Colonic mucosa (tissue), 4 donors: ENCODE measurements at regions not wholly inside any gene's neighbourhood (a gene's known extent, or its start where the extent isn't known, plus 50 kb on each side); places are given as distances from the start of the nearest gene placed in this dataset.

Experiments used
- DNase-seq: peaks from one replicate; pipeline ENCODE4 v3.0.0-alpha.2; 2020
- H3K27ac ChIP-seq: fragments of 200-600 bp; one replicate; pipeline ENCODE4 v1.8.0; 2021
- H3K27me3 ChIP-seq: fragments of 200-600 bp; one replicate; pipeline ENCODE4 v1.8.0; 2021
- H3K36me3 ChIP-seq: fragments of 200-600 bp; one replicate; pipeline ENCODE4 v1.8.0; 2021
- H3K4me1 ChIP-seq: fragments of 200-600 bp; one replicate; pipeline ENCODE4 v1.8.0; 2021; ENCODE audit warnings: mild to moderate bottlenecking
- H3K4me3 ChIP-seq: fragments of 200-600 bp; one replicate; pipeline ENCODE4 v1.8.0; 2021
- H3K9ac ChIP-seq, 2 donors: one replicate each; pipeline ENCODE4 v1.7.0; 2013; ENCODE audit warnings: control low read depth in 2 of 2, low read depth in 2 of 2, low read length in 2 of 2
- H3K9me3 ChIP-seq: fragments of 200-600 bp; one replicate; pipeline ENCODE4 v1.8.0; 2021
- CTCF ChIP-seq: fragments of 200-600 bp; IDR thresholded peaks from one replicate; pipeline ENCODE4 v1.8.0; 2022; ENCODE audit warnings: antibody characterized with exemption, mild to moderate bottlenecking
- intact Hi-C: fragments of 100-400 bp; cut with DNase I; formaldehyde crosslinking; loops from one replicate; pipeline ENCODE4 v1.14.1; 2022
- donor health status: healthy.
- donor health status: DM: no; HTN: no; CAD: no.
- donor health status: DM: no; HTN: no; CAD: no.

GRCh38 chr4:62797221-62797620 lies 1597.1 kb downstream of the ADGRL3 start:
- H3K9me3 ChIP-seq = no peaks in the 10 kb centered on the region
- H3K9ac ChIP-seq = no peak overlapping the region
- no peaks in the 10 kb centered on the region for H3K36me3 ChIP-seq
- no peak overlapping the region for H3K4me3 ChIP-seq
- intact Hi-C loops = no loop called here
- TF ChIP-seq CTCF = no peak
- H3K27me3 ChIP-seq = no peaks in the 10 kb centered on the region
- no peak overlapping the region for H3K27ac ChIP-seq
- no peaks in the 10 kb centered on the region for H3K4me1 ChIP-seq
- no peak for DNase-seq

GRCh38 chr4:62791386-62791785 lies 1591.3 kb downstream of the ADGRL3 start:
- no peaks in the 10 kb centered on the region for H3K36me3 ChIP-seq
- no peak overlapping the region for H3K27ac ChIP-seq
- no peak overlapping the region for H3K9ac ChIP-seq
- no peaks in the 10 kb centered on the region for H3K9me3 ChIP-seq
- no peaks in the 10 kb centered on the region for H3K27me3 ChIP-seq
- H3K4me1 ChIP-seq = no peaks in the 10 kb centered on the region
- intact Hi-C loops = no loop called here
- no peak overlapping the region for H3K4me3 ChIP-seq
- TF ChIP-seq CTCF = no peak
- DNase-seq = no peak

- Histone ChIP-seq H3K9me3 (no peaks in the 10 kb centered on the region), H3K9ac (no peak overlapping the region), H3K27ac (no peak overlapping the region), H3K4me3 (no peak overlapping the region), H3K36me3 (no peaks in the 10 kb centered on the region), H3K4me1 (no peaks in the 10 kb centered on the region), H3K27me3 (no peaks in the 10 kb centered on the region)
- TF ChIP-seq CTCF = no peak
- intact Hi-C loops = no loop called here
- no peak for DNase-seq
These were observed 1571.9 kb downstream of the ADGRL3 start for GRCh38 chr4:62771983-62772557.

GRCh38 chr4:62740296-62740695 lies 1540.2 kb downstream of the ADGRL3 start:
- no peak for TF ChIP-seq CTCF
- no peak for DNase-seq
- intact Hi-C loops = no loop called here

GRCh38 chr4:62717154-62717553 lies 1517.0 kb downstream of the ADGRL3 start:
- no peak for TF ChIP-seq CTCF
- intact Hi-C loops = no loop called here
- no peak for DNase-seq

More at GRCh38 chr4:62740296-62740695, 1540.2 kb downstream of the ADGRL3 start:
- no peaks in the 10 kb centered on the region for H3K9me3 ChIP-seq
- no peaks in the 10 kb centered on the region for H3K36me3 ChIP-seq
- H3K27me3 ChIP-seq = no peaks in the 10 kb centered on the region
- H3K4me1 ChIP-seq = no peaks in the 10 kb centered on the region
- no peak overlapping the region for H3K9ac ChIP-seq
- no peak overlapping the region for H3K4me3 ChIP-seq
- no peak overlapping the region for H3K27ac ChIP-seq

More at GRCh38 chr4:62717154-62717553, 1517.0 kb downstream of the ADGRL3 start:
- Histone ChIP-seq H3K27ac (no peak overlapping the region), H3K36me3 (no peaks in the 10 kb centered on the region), H3K9ac (no peak overlapping the region), H3K4me1 (no peaks in the 10 kb centered on the region), H3K9me3 (no peaks in the 10 kb centered on the region), H3K4me3 (no peak overlapping the region), H3K27me3 (no peaks in the 10 kb centered on the region)
